ENCODE measurements at regions not wholly inside any gene's neighbourhood (a gene's known extent, or its start where the extent isn't known, plus 50 kb on each side); places are given as distances from the start of the nearest gene placed in this dataset.

GRCh38 chr6:119891206-119891605 is 541.6 kb upstream of the MAN1A1 start:
- H2AK5ac ChIP-seq (ENCODE audit: low read depth, low read length), result no peak overlapping the region
- no peak overlapping the region for H4K5ac ChIP-seq (ENCODE audit: low read depth, low read length)
- no peaks in the 10 kb centered on the region for H3K4me1 ChIP-seq (ENCODE audit: control insufficient read depth, insufficient read depth, low read length)
- BruUV-seq (replicated peaks), result no TSS peak
- no peak overlapping the region for H3K23ac ChIP-seq (ENCODE audit: low read depth, low read length)
- H3K4me2 ChIP-seq (ENCODE audit: low read depth, low read length), result no peak overlapping the region
- no peak overlapping the region for H3K9ac ChIP-seq (ENCODE audit: low read depth, low read length)
- no peak overlapping the region for H3K27ac ChIP-seq (ENCODE audit: insufficient read depth, low read length)
- no peak overlapping the region for H3K56ac ChIP-seq (ENCODE audit: extremely low read depth, insufficient read depth, low read length)
- H3K4ac ChIP-seq (ENCODE audit: low read depth, low read length), result no peak overlapping the region
- H3K36me3 ChIP-seq (ENCODE audit: control insufficient read depth, insufficient read depth, low read length), result no peaks in the 10 kb centered on the region
- no peaks in the 10 kb centered on the region for H3K27me3 ChIP-seq (ENCODE audit: control insufficient read depth, insufficient read depth, low read length)
- POLR2A ChIA-PET (ENCODE audit: unreplicated experiment), result no interaction called here
- dilution Hi-C loops (cut with HindIII; ENCODE audit: low sequenced_read_pairs, unreplicated experiment) (no loop called here), intact Hi-C loops (cut with micrococcal nuclease) (no loop called here), in situ Hi-C loops (cut with MboI; ENCODE audit: low sequenced_read_pairs) (no loop called here)
- H2AK9ac ChIP-seq (replicated peaks; ENCODE audit: low read depth, low read length, poor library complexity), result no peak overlapping the region
- TF ChIP-seq NFE2L2 (IDR thresholded peaks at IDR 0.05; ENCODE audit: low read depth, low read length) (no peak), MXI1 (IDR thresholded peaks at IDR 0.05; ENCODE audit: borderline replicate concordance, low read depth, low read length) (no peak)
- CTCF ChIA-PET, result no interaction called here
- H3K4me3 ChIP-seq (ENCODE audit: insufficient read depth, low read depth, low read length), result no peak overlapping the region
- no peak for DNase-seq
- H4K20me1 ChIP-seq (ENCODE audit: insufficient read depth, low read length), result no peaks in the 10 kb centered on the region
- H2BK5ac ChIP-seq (ENCODE audit: low read depth, low read length, poor library complexity, severe bottlenecking), result no peak overlapping the region
- H2BK15ac ChIP-seq (ENCODE audit: low read depth, low read length), result no peak overlapping the region
- no peak overlapping the region for H4K91ac ChIP-seq (ENCODE audit: insufficient read depth, low read depth, low read length)
- H3K9me1 ChIP-seq (ENCODE audit: insufficient read depth, low read length), result no peaks in the 10 kb centered on the region
- H4K8ac ChIP-seq (ENCODE audit: low read depth in 2 of 2, low read length in 2 of 2), result no peak overlapping the region
- H3K18ac ChIP-seq (ENCODE audit: low read depth, low read length), result no peak overlapping the region
- no CpG with 5 or more reads among the region's 1 CpG for WGBS, 2 experiments (ENCODE audit: extremely low coverage in 2 of 2, insufficient read length in 1 of 2)
- H2AFZ ChIP-seq (replicated peaks; ENCODE audit: low read length, poor library complexity), result no peak overlapping the region
- no peak overlapping the region for H2BK120ac ChIP-seq (ENCODE audit: low read depth, low read length)
- H3K79me1 ChIP-seq (ENCODE audit: low read depth in 1 of 2, low read length in 2 of 2), result no peaks in the 10 kb centered on the region
- no peak overlapping the region for H3K14ac ChIP-seq (replicated peaks; ENCODE audit: low read depth, low read length)
- no peaks in the 10 kb centered on the region for H3K9me3 ChIP-seq (ENCODE audit: control insufficient read depth, insufficient read depth, low read length)
- no peak overlapping the region for H2BK20ac ChIP-seq (ENCODE audit: low read depth, low read length)
- ATAC-seq (ENCODE audit: low read depth), result no peak

Data from IMR-90 (cell line).